ENCODE measurements at regions not wholly inside any gene's neighbourhood (a gene's known extent, or its start where the extent isn't known, plus 50 kb on each side); places are given as distances from the start of the nearest gene placed in this dataset.
A peak's percentile ranks its signal among the peaks of the same experiment; 100 is the strongest.

DNA sequence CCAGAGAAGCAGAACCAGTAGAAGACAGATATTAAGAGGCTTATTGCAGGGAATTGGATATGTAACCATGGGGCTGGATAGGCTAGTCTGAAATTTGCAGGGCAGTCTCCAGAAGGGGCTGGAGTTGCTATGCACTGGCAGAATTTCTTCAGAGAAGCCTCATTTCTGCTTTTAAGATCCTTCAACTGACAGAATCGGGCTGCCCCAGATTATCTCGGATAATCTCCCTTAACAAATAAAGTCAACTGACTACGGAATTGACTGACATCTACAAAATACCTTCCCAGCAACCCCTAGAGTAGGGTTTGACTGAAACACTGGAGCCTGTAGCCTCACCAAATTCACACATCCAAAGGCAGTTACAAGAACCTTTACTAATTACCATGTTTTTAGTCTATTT, 136.4 kb downstream of the SOCS6 start:
- no peak for FAIRE-seq
- DNase-seq (ENCODE audit: low read depth), result no peak
- TF ChIP-seq, protein P1, sequence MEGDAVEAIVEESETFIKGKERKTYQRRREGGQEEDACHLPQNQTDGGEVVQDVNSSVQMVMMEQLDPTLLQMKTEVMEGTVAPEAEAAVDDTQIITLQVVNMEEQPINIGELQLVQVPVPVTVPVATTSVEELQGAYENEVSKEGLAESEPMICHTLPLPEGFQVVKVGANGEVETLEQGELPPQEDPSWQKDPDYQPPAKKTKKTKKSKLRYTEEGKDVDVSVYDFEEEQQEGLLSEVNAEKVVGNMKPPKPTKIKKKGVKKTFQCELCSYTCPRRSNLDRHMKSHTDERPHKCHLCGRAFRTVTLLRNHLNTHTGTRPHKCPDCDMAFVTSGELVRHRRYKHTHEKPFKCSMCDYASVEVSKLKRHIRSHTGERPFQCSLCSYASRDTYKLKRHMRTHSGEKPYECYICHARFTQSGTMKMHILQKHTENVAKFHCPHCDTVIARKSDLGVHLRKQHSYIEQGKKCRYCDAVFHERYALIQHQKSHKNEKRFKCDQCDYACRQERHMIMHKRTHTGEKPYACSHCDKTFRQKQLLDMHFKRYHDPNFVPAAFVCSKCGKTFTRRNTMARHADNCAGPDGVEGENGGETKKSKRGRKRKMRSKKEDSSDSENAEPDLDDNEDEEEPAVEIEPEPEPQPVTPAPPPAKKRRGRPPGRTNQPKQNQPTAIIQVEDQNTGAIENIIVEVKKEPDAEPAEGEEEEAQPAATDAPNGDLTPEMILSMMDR (IDR thresholded peaks at IDR 0.05; ENCODE audit: insufficient read depth, low read length, severe bottlenecking), result no peak
- Histone ChIP-seq H3K4me3 (ENCODE audit: low read depth, low read length) (no peak overlapping the region), H3K27me3 (ENCODE audit: control insufficient read depth, insufficient read depth, low read length) (no peaks in the 10 kb centered on the region), H3K36me3 (ENCODE audit: control insufficient read depth, insufficient read depth, low read length) (no peaks in the 10 kb centered on the region)

DNA sequence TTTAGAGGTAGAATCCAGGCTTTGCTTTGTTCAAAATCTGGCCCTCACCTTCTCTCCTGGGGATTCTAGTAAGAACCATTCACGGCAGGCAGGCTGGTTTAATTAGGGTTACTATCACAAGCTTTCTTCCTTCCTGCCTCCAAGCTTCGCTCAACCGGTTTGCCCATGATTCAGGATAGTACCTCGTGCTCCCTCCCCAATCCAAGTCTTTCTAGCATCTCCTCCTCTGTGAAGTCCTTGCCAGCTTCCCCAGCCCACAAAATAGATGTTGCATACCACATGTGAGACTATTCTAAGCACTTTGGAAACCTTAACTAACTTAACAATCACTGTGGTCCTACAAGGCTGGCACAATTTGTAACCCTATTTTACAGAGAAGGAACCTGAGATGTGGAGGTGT, 135.1 kb downstream of the SOCS6 start:
- no peak for FAIRE-seq
- H3K36me3 ChIP-seq (ENCODE audit: control insufficient read depth, insufficient read depth, low read length), result no peaks in the 10 kb centered on the region
- TF ChIP-seq, protein P1 (IDR thresholded peaks at IDR 0.05; ENCODE audit: insufficient read depth, low read length, severe bottlenecking), result no peak
- no peak overlapping the region for H3K4me3 ChIP-seq (ENCODE audit: low read depth, low read length)
- no peaks in the 10 kb centered on the region for H3K27me3 ChIP-seq (ENCODE audit: control insufficient read depth, insufficient read depth, low read length)
- peak; percentile 88 for DNase-seq (ENCODE audit: low read depth)

DNA sequence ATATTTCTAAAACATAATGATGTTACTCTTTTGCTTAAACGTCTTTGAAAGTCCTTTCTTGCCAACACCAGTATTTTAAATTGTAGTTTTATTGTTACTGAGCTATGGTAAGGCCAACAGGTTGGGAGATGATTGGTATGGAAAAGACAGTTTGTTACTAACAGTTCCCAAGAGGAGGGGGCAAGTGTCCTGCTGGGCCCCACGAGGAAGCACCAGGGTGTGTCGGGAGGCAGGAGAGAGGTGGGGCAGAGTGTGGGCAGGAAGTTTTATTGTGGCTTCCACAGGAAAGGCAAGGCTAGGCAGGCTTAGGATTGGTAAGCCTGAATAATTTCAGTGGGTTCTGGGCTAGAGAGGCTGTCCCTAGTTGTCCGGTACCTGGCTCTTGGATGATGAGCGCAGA, 134.3 kb downstream of the SOCS6 start:
- no peak for FAIRE-seq
- TF ChIP-seq, protein P1 (IDR thresholded peaks at IDR 0.05; ENCODE audit: insufficient read depth, low read length, severe bottlenecking), result no peak
- no peak for DNase-seq (ENCODE audit: low read depth)
- Histone ChIP-seq H3K36me3 (ENCODE audit: control insufficient read depth, insufficient read depth, low read length) (no peaks in the 10 kb centered on the region), H3K27me3 (ENCODE audit: control insufficient read depth, insufficient read depth, low read length) (no peaks in the 10 kb centered on the region), H3K4me3 (ENCODE audit: low read depth, low read length) (no peak overlapping the region)

DNA sequence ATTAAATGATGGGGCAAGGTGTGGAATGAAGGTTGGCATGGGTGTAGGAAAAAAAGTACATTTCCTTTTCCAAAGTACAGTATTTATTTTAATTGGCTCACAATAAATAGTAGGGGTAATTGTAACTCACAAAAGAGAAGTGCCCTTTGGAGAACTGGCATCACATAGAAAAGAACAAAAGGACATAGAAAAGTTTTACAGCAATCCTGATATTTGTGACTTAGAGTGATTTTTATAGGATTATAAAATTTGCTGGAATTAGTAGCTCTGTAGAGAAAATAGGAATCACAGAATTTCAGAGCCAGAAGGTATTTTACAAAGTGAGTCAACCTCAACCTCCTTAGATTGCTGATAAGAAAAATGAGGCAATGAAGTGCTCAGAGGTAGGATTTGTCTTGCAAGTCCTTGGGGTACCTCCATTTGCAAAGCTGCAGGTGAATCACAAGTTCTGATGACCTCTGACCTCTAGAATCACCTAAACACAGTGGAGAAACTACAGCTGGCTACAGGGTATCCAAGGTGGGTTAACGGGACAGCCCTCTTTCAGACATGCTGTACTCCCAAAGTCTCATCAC, 133.6 kb downstream of the SOCS6 start:
- FAIRE-seq, result no peak
- TF ChIP-seq, protein P1 (IDR thresholded peaks at IDR 0.05; ENCODE audit: insufficient read depth, low read length, severe bottlenecking), result no peak
- H3K4me3 ChIP-seq (ENCODE audit: low read depth, low read length), result no peak overlapping the region
- peak; percentile 72 for DNase-seq (ENCODE audit: low read depth)
- H3K27me3 ChIP-seq (ENCODE audit: control insufficient read depth, insufficient read depth, low read length), result no peaks in the 10 kb centered on the region
- no peaks in the 10 kb centered on the region for H3K36me3 ChIP-seq (ENCODE audit: control insufficient read depth, insufficient read depth, low read length)

DNA sequence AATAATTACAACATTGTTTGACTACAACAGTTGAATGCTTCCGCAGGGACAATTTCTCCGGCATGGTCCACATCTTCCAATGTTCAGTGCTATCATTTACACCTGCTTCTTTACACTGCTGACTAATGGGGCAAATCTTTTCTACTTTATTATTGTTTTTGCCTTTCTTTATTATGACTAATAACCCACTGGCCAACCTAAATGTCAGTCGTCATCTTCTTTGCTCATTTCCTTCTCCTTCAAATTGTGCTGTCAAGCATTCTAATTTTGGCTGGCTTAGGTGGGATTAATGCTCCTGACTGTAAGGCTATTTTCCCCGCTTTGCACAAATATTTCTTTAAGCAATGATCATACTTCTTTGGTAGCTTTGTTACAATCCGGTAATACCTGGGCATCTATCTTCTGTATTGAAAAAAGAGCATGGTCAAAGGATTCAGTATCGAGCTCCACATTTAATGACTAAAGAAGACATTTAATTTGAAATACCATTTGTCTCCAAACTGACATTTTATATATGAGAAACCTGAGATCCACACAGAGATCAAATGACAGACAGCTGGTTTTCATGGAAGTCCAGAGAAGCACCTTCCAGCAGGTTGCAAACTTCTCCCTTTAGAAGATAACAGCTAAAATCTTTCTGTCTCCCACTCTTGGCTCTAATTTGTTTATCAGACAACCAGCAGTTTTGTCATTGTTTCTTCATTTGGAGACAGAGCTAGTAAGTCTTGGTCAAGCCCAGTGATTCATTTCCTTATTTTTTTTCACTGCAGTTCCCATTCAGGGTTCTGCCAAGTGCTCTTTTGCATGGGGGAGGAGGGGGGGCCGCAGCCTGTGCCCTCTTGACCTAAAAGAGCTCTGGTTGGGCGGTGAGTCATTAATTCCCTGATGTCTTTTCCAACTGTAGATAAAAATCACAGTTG, 132.9 kb downstream of the SOCS6 start:
- peak; percentile 92 for DNase-seq (ENCODE audit: low read depth)
- H3K27me3 ChIP-seq (ENCODE audit: control insufficient read depth, insufficient read depth, low read length), result no peaks in the 10 kb centered on the region
- no peak for FAIRE-seq
- TF ChIP-seq, protein P1 (IDR thresholded peaks at IDR 0.05; ENCODE audit: insufficient read depth, low read length, severe bottlenecking), result no peak
- H3K4me3 ChIP-seq (ENCODE audit: low read depth, low read length), result no peak overlapping the region
- H3K36me3 ChIP-seq (ENCODE audit: control insufficient read depth, insufficient read depth, low read length), result no peaks in the 10 kb centered on the region
